Dendritic cell treated with granulocyte-macrophage colony-stimulating factor and Interleukin-4, amounts not matched to agents 40 ng/mL and 50 ng/mL, for 4 days (primary cell): ENCODE measurements at regions not wholly inside any gene's neighbourhood (a gene's known extent, or its start where the extent isn't known, plus 50 kb on each side); places are given as distances from the start of the nearest gene placed in this dataset.

ENCODE experiments used
- H3K27ac Mint-ChIP-seq: one replicate; pipeline ENCODE4 v1.8.0; 2022; ENCODE audit warnings: mild to moderate bottlenecking, mixed read lengths
- H3K27me3 Mint-ChIP-seq: one replicate; pipeline ENCODE4 v1.8.0; 2022; ENCODE audit warnings: mild to moderate bottlenecking, mixed read lengths
- H3K36me3 Mint-ChIP-seq: one replicate; pipeline ENCODE4 v1.8.0; 2022; ENCODE audit warnings: low read depth, mixed read lengths
- H3K4me1 Mint-ChIP-seq: one replicate; pipeline ENCODE4 v1.8.0; 2022; ENCODE audit warnings: low read depth, mixed read lengths
- H3K4me3 Mint-ChIP-seq: one replicate; pipeline ENCODE4 v1.8.0; 2022; ENCODE audit warnings: mild to moderate bottlenecking, moderate library complexity, mixed read lengths
- H3K9me3 Mint-ChIP-seq: one replicate; pipeline ENCODE4 v1.8.0; 2022; ENCODE audit warnings: mixed read lengths
- intact Hi-C: fragments of 100-400 bp; cut with micrococcal nuclease; formaldehyde crosslinking; loops from one replicate; pipeline ENCODE4 v1.15.0; 2022

GRCh38 chr4:73309211-73309610 is 50.6 kb upstream of the ANKRD17 start:
- Mint-ChIP-seq H3K4me3 (no peak overlapping the region), H3K4me1 (peaks cover 7% of the 10 kb centered on the region), H3K36me3 (no peaks in the 10 kb centered on the region), H3K9me3 (no peaks in the 10 kb centered on the region), H3K27ac (no peak overlapping the region), H3K27me3 (no peaks in the 10 kb centered on the region)
- intact Hi-C loops = no loop called here
